Immature natural killer cell (primary cell): ENCODE measurements at regions not wholly inside any gene's neighbourhood (a gene's known extent, or its start where the extent isn't known, plus 50 kb on each side); places are given as distances from the start of the nearest gene placed in this dataset.

Source experiments
- DNase-seq, 3 donors: peaks; one replicate each; pipeline ENCODE4 v3.0.0; 2022; ENCODE audit warnings: mixed read lengths in 1 of 3
- H3K27ac Mint-ChIP-seq, 6 donors: one replicate each; pipeline ENCODE4 v1.8.0; 2020; ENCODE audit warnings: mixed read lengths in 6 of 6, mild to moderate bottlenecking in 5 of 6, inconsistent platforms in 4 of 6, moderate library complexity in 3 of 6
- H3K27me3 Mint-ChIP-seq, 3 donors: one replicate each; pipeline ENCODE4 v1.8.0; 2020 to 2021; ENCODE audit warnings: low read depth in 3 of 3, mild to moderate bottlenecking in 3 of 3, mixed read lengths in 3 of 3, moderate library complexity in 3 of 3, inconsistent platforms in 1 of 3
- H3K36me3 Mint-ChIP-seq, 3 donors: one replicate each; pipeline ENCODE4 v1.8.0; 2020; ENCODE audit warnings: mixed read lengths in 3 of 3, inconsistent platforms in 2 of 3, mild to moderate bottlenecking in 2 of 3
- H3K4me1 Mint-ChIP-seq, 2 donors: one replicate each; pipeline ENCODE4 v1.8.0; 2020; ENCODE audit warnings: inconsistent platforms in 2 of 2, mild to moderate bottlenecking in 2 of 2, mixed read lengths in 2 of 2, moderate library complexity in 1 of 2
- H3K4me3 Mint-ChIP-seq, 5 donors: one replicate each; pipeline ENCODE4 v1.8.0; 2020; ENCODE audit warnings: mild to moderate bottlenecking in 5 of 5, mixed read lengths in 5 of 5, inconsistent platforms in 3 of 5, moderate library complexity in 3 of 5
- H3K9me3 Mint-ChIP-seq, 6 donors: one replicate each; pipeline ENCODE4 v1.8.0; 2020; ENCODE audit warnings: mild to moderate bottlenecking in 6 of 6, mixed read lengths in 6 of 6, inconsistent platforms in 4 of 6, moderate library complexity in 3 of 6

DNA sequence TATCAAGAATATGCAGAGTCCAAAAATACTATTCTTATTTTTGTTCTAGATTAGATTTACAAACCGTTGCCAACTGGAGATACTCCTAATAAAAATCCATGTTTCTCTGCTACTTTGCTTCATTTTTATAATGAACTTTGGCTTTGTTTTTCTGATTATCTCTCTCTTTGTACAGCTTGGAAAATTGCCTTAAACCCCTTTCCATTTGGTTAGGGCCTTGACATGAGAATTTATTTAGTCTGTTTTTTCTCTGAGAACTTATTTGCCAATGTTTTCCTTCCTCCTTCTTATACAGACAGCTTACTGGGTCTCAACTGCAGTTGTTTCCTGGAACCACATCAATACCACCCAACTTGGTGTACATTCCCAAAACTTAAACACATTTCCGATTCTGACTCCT, 555.4 kb downstream of the SLITRK6 start:
- no peak for DNase-seq
- Mint-ChIP-seq H3K4me1 (no peaks in the 10 kb centered on the region), H3K4me3 (no peak overlapping the region), H3K27ac (no peak overlapping the region), H3K9me3 (peaks cover 3 to 29% (median 12%) of the 10 kb centered on the region in 6 donors), H3K27me3 (peaks cover 0 to 4% (median 2%) of the 10 kb centered on the region in 3 donors), H3K36me3 (no peaks in the 10 kb centered on the region)

DNA sequence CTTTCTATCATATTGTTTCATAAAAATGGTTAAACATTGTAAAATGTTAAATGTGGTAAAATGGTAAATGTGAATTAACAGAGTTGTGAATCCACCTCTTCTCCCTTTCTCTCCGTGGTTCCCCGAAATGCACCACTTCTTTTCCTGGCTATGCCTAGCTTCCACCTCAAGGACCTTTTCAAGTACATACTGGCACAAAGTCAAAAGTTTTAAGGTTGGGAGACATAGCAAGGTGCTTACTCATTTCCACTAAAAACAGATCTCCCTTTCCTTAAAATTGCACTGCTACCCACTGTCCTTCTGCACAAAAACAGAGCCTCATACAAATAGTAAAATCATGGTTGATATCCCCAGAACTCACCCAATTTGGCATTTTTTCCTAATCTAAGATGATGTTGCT, 558.2 kb downstream of the SLITRK6 start:
- Mint-ChIP-seq H3K4me3 (no peak overlapping the region), H3K27me3 (peaks cover 0 to 4% (median 2%) of the 10 kb centered on the region in 3 donors), H3K4me1 (no peaks in the 10 kb centered on the region), H3K9me3 (peaks cover 6 to 24% (median 12%) of the 10 kb centered on the region in 6 donors), H3K36me3 (no peaks in the 10 kb centered on the region), H3K27ac (no peak overlapping the region)
- DNase-seq: no peak

- DNase-seq: no peak
- H3K4me1 Mint-ChIP-seq: no peaks in the 10 kb centered on the region
- H3K9me3 Mint-ChIP-seq: peaks cover 4 to 21% (median 6%) of the 10 kb centered on the region in 6 donors
- no peak overlapping the region for H3K27ac Mint-ChIP-seq
- H3K27me3 Mint-ChIP-seq: peaks cover 0 to 2% (median 2%) of the 10 kb centered on the region in 3 donors
- H3K4me3 Mint-ChIP-seq: no peak overlapping the region
- H3K36me3 Mint-ChIP-seq: no peaks in the 10 kb centered on the region
These were observed 562.8 kb downstream of the SLITRK6 start for GRCh38 chr13:85236413-85236812.

GRCh38 chr13:85230691-85231093, 568.5 kb downstream of the SLITRK6 start:
- Mint-ChIP-seq H3K27ac (no peak overlapping the region), H3K9me3 (peaks cover 2 to 18% (median 5%) of the 10 kb centered on the region in 6 donors), H3K4me3 (no peak overlapping the region), H3K36me3 (no peaks in the 10 kb centered on the region), H3K27me3 (peaks cover 0 to 2% (median 0%) of the 10 kb centered on the region in 3 donors), H3K4me1 (no peaks in the 10 kb centered on the region)
- no peak for DNase-seq

- Mint-ChIP-seq H3K27me3 (peaks cover 0 to 2% (median 0%) of the 10 kb centered on the region in 3 donors), H3K27ac (no peak overlapping the region), H3K4me1 (no peaks in the 10 kb centered on the region), H3K36me3 (no peaks in the 10 kb centered on the region), H3K9me3 (peaks cover 2 to 11% (median 5%) of the 10 kb centered on the region in 6 donors), H3K4me3 (no peak overlapping the region)
- no peak for DNase-seq
These were observed 570.5 kb downstream of the SLITRK6 start for GRCh38 chr13:85228692-85229091.

- Mint-ChIP-seq H3K36me3 (no peaks in the 10 kb centered on the region), H3K9me3 (peaks cover 7 to 25% (median 17%) of the 10 kb centered on the region in 6 donors), H3K27ac (no peak overlapping the region), H3K4me1 (no peaks in the 10 kb centered on the region), H3K4me3 (no peak overlapping the region), H3K27me3 (no peaks in the 10 kb centered on the region)
- no peak for DNase-seq
These were observed 575.1 kb downstream of the SLITRK6 start for GRCh38 chr13:85223883-85224656.

- no peak for DNase-seq
- H3K27ac Mint-ChIP-seq: no peak overlapping the region
- H3K36me3 Mint-ChIP-seq: no peaks in the 10 kb centered on the region
- H3K9me3 Mint-ChIP-seq: peaks cover 9 to 38% (median 22%) of the 10 kb centered on the region in 6 donors
- H3K27me3 Mint-ChIP-seq: no peaks in the 10 kb centered on the region
- no peak overlapping the region for H3K4me3 Mint-ChIP-seq
- H3K4me1 Mint-ChIP-seq: no peaks in the 10 kb centered on the region
These were observed 582.6 kb downstream of the SLITRK6 start for GRCh38 chr13:85216576-85216975.

DNA sequence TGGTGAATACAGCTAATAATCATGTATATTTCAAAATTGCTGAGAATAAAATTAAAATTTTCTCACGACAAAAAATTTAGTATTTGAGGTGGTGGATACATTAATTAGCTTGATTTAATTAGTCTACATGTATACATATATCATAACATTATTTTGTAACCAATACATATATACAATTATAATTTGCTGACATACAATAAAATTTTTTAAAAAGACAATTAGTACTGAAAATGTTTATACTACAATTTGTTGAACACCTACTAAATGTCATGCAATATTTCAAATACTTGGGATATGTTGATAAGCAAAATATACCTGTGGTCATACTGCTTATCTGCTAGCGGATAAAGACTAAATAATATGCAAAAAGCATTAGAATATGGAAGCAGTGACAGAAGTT, 586.5 kb downstream of the SLITRK6 start:
- no peak for DNase-seq
- no peaks in the 10 kb centered on the region for H3K27me3 Mint-ChIP-seq
- peaks cover 7 to 43% (median 13%) of the 10 kb centered on the region in 6 donors for H3K9me3 Mint-ChIP-seq
- no peaks in the 10 kb centered on the region for H3K36me3 Mint-ChIP-seq
- H3K4me1 Mint-ChIP-seq: no peaks in the 10 kb centered on the region
- H3K27ac Mint-ChIP-seq: no peak overlapping the region
- H3K4me3 Mint-ChIP-seq: no peak overlapping the region

- Mint-ChIP-seq H3K27ac (no peak overlapping the region), H3K4me3 (no peak overlapping the region), H3K36me3 (no peaks in the 10 kb centered on the region), H3K27me3 (no peaks in the 10 kb centered on the region), H3K4me1 (no peaks in the 10 kb centered on the region), H3K9me3 (peaks cover 14 to 55% (median 27%) of the 10 kb centered on the region in 6 donors)
- DNase-seq: no peak
These were observed 594.4 kb downstream of the SLITRK6 start for GRCh38 chr13:85204668-85205344.

- H3K27ac Mint-ChIP-seq: no peak overlapping the region
- H3K27me3 Mint-ChIP-seq: no peaks in the 10 kb centered on the region
- DNase-seq: no peak
- peaks cover 6 to 47% (median 21%) of the 10 kb centered on the region in 6 donors for H3K9me3 Mint-ChIP-seq
- H3K4me1 Mint-ChIP-seq: no peaks in the 10 kb centered on the region
- H3K4me3 Mint-ChIP-seq: no peak overlapping the region
- no peaks in the 10 kb centered on the region for H3K36me3 Mint-ChIP-seq
These were observed 601.8 kb downstream of the SLITRK6 start for GRCh38 chr13:85197431-85197830.

DNA sequence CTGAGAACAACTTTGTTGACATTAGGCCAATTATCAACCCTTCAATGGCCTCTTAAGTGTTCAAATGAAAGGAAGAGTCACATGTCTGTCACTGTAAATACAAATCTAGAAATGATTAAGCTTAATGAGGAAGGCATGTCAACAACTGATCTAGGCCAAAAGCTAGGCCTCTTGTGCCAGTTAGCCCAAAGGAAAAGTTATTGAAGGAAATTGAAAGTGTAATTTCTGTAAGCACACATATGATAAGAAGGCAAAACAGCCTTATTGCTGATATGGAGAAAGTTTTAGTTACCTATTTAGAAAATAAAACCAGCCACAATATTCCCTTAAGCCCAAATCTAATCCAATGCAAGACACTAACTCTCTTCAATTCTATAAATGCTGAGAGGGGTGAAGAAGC, 604.7 kb downstream of the SLITRK6 start:
- H3K4me3 Mint-ChIP-seq: no peak overlapping the region
- no peaks in the 10 kb centered on the region for H3K36me3 Mint-ChIP-seq
- H3K27ac Mint-ChIP-seq: no peak overlapping the region
- peaks cover 3 to 42% (median 13%) of the 10 kb centered on the region in 6 donors for H3K9me3 Mint-ChIP-seq
- H3K27me3 Mint-ChIP-seq: no peaks in the 10 kb centered on the region
- no peak for DNase-seq
- no peaks in the 10 kb centered on the region for H3K4me1 Mint-ChIP-seq

DNA sequence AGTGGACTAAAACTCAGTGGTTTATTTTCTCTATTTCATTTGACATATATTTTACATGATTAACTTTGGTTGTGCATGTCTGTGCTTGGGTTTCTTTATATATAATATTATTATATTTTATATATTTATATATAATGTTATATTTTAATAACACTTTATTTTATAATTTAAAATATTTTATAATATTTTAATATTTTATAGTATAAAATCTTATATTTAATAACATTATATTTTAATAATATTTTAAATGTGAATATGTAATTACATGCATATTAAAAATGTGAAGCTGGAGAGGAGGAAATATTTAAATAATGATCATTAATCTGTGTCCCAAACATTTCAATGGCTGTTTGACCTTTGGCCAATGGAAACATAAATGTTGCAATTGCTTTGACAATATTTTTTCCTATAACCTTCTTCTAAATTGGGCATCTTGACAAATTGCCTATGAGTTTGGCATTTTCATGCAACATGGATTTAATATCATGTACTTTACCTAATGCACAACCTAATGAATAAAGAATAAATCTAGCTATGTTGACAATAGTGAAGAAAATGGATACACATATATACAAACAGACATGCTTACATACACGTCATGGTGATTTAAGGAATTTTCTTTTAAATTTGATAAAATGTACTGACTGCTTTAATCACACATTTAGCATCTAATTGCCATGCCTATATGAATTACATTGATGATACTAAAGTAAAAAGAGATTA, 607.1 kb downstream of the SLITRK6 start:
- no peaks in the 10 kb centered on the region for H3K36me3 Mint-ChIP-seq
- H3K4me1 Mint-ChIP-seq: no peaks in the 10 kb centered on the region
- no peaks in the 10 kb centered on the region for H3K27me3 Mint-ChIP-seq
- no peak for DNase-seq
- peaks cover 3 to 43% (median 10%) of the 10 kb centered on the region in 6 donors for H3K9me3 Mint-ChIP-seq
- no peak overlapping the region for H3K4me3 Mint-ChIP-seq
- H3K27ac Mint-ChIP-seq: no peak overlapping the region

GRCh38 chr13:85186356-85187045, 612.7 kb downstream of the SLITRK6 start:
- peaks cover 8 to 37% (median 13%) of the 10 kb centered on the region in 6 donors for H3K9me3 Mint-ChIP-seq
- H3K27ac Mint-ChIP-seq: no peak overlapping the region
- H3K27me3 Mint-ChIP-seq: peaks cover 0 to 2% (median 0%) of the 10 kb centered on the region in 3 donors
- no peaks in the 10 kb centered on the region for H3K36me3 Mint-ChIP-seq
- no peak for DNase-seq
- H3K4me3 Mint-ChIP-seq: no peak overlapping the region
- H3K4me1 Mint-ChIP-seq: no peaks in the 10 kb centered on the region
